Memory B cell (primary cell): ENCODE measurements at regions not wholly inside any gene's neighbourhood (a gene's known extent, or its start where the extent isn't known, plus 50 kb on each side); places are given as distances from the start of the nearest gene placed in this dataset.

ENCODE experiments used
- ATAC-seq: fragments of 150-1000 bp; cut with Tn5 transposase; 2 replicates; pipeline ENCODE4 v1.10.0; 2021; ENCODE audit warnings: low read depth, mild to moderate bottlenecking, moderate library complexity
- DNase-seq, 2 donors: peaks; one replicate each; pipeline ENCODE4 v3.0.0; 2022; ENCODE audit warnings: low spot score in 2 of 2
- H3K27ac Mint-ChIP-seq: one replicate; pipeline ENCODE4 v1.8.0; 2022; ENCODE audit warnings: mild to moderate bottlenecking, moderate library complexity, mixed read lengths
- H3K27me3 Mint-ChIP-seq: one replicate; pipeline ENCODE4 v1.8.0; 2022; ENCODE audit warnings: mixed read lengths
- H3K36me3 Mint-ChIP-seq: one replicate; pipeline ENCODE4 v1.8.0; 2022; ENCODE audit warnings: mild to moderate bottlenecking, mixed read lengths
- H3K4me1 Mint-ChIP-seq: one replicate; pipeline ENCODE4 v1.8.0; 2022; ENCODE audit warnings: mixed read lengths
- H3K4me3 Mint-ChIP-seq: one replicate; pipeline ENCODE4 v1.8.0; 2022; ENCODE audit warnings: mild to moderate bottlenecking, moderate library complexity, mixed read lengths
- H3K9me3 Mint-ChIP-seq: one replicate; pipeline ENCODE4 v1.8.0; 2022; ENCODE audit warnings: mixed read lengths

DNA sequence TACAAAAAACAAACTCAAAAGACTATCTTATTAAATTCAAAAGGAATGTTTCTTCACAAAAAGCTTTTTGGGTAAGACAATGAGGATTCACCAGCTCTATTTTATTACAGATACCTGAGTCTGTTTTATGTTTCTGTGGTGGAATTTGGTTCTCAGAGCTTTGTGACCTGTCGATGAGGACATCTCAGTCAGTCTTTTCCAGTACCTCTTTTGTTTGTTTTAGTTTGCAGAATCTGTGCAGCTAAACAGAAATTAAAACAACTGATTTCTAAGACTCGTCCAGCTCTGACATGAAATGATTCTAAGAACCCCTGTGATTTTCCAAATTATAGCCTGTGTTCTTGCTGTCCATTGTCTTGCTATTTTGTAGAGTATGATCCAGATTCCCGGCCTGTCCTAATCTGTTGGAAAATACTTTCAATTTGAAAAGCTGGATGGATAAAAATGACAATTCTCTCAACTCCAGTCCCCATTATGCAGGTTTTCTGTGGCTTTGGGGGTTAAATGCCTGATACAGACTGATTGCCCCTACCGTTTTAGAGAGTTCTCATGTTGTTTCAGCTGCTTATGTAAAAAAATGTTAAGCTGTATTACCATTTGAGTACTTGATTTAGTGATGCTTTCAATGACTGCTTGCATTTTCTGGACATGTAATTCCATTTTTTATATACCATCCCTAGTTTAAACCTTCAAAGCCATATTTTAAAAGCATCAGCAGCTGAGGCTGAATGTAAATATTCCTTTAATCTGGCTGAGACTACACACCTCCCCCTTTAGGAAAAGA is 94.2 kb upstream of the TAB2 start:
- ATAC-seq = no peak
- Mint-ChIP-seq H3K4me3 (no peak overlapping the region), H3K9me3 (no peaks in the 10 kb centered on the region), H3K36me3 (no peaks in the 10 kb centered on the region), H3K27ac (no peak overlapping the region), H3K4me1 (peaks cover 2% of the 10 kb centered on the region), H3K27me3 (no peaks in the 10 kb centered on the region)
- no peak for DNase-seq

DNA sequence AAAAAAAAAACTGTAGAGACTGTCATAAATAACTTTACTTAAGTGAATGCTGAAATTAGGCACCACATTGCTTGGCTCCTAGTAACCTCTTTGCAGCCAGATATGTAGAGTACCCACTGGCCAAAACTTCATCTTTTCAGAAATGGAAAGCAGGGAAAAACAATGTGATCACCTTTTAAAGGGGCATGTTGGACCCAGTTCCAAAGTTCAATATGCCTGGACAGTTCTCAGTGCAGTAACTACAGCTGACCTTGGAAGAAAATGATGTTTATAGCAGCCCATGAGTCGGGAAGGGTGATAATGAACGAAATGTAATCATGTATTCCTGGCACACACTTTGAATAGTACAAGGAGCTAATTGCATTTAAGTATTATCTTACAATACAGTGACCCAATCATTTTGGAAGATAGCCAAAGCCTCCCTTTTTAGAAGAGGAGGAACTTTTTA is 93.6 kb upstream of the TAB2 start:
- Mint-ChIP-seq H3K27ac (no peak overlapping the region), H3K36me3 (no peaks in the 10 kb centered on the region), H3K4me1 (no peaks in the 10 kb centered on the region), H3K27me3 (no peaks in the 10 kb centered on the region), H3K9me3 (no peaks in the 10 kb centered on the region), H3K4me3 (no peak overlapping the region)
- DNase-seq (no peak), ATAC-seq (no peak)

- no peak for ATAC-seq
- Mint-ChIP-seq H3K4me3 (no peak overlapping the region), H3K4me1 (no peaks in the 10 kb centered on the region), H3K9me3 (no peaks in the 10 kb centered on the region), H3K27me3 (no peaks in the 10 kb centered on the region), H3K36me3 (no peaks in the 10 kb centered on the region), H3K27ac (no peak overlapping the region)
- no peak for DNase-seq
Observed at GRCh38 chr6:149224399-149224798, 93.1 kb upstream of the TAB2 start.

GRCh38 chr6:149225370-149225769 is 92.1 kb upstream of the TAB2 start:
- Mint-ChIP-seq H3K4me3 (no peak overlapping the region), H3K9me3 (no peaks in the 10 kb centered on the region), H3K27ac (no peak overlapping the region), H3K36me3 (no peaks in the 10 kb centered on the region), H3K27me3 (no peaks in the 10 kb centered on the region), H3K4me1 (peaks cover 3% of the 10 kb centered on the region)
- DNase-seq = no peak
- ATAC-seq = no peak

DNA sequence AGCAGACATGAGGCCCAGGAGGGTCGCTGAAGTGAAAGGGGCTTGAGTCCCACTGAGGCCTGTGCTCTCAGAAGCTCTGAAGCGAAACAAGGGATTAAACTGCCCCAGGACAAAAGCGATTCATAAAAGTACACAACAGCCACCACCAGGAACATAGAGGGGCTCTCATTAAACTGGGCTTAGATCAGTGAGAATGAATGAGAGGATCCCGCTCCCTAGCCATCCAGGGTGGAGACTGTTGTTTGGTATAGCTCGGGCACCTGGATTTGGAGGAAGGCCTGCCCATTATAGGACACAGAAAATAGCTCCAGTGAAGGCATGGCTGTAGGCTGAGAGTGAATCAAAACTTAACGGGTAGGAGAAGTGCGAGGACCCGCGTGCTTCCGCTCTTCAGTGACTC is 91.6 kb upstream of the TAB2 start:
- Mint-ChIP-seq H3K27ac (no peak overlapping the region), H3K36me3 (no peaks in the 10 kb centered on the region), H3K27me3 (no peaks in the 10 kb centered on the region), H3K4me3 (no peak overlapping the region), H3K4me1 (peaks cover 9% of the 10 kb centered on the region), H3K9me3 (no peaks in the 10 kb centered on the region)
- ATAC-seq (no peak), DNase-seq (no peak)

DNA sequence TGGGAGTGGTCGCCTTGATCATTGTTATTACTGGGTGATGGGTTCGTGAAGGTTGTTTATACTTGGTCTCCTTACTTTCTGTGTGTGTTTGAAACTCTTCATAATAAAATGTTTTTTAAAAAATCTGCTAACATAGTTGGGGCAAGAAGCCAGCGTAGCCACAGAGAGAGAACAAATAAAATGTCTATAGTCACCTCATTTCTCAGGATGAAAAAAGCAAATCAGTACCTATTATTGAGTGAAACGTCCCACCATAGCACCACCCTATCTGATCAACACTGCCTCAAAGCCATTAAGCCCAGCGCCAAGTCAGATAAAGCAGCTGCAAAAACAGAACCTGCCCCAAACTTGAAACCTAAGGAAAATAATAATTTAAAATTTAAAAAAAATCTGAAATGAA is 89.7 kb upstream of the TAB2 start:
- H3K27me3 Mint-ChIP-seq = no peaks in the 10 kb centered on the region
- no peak overlapping the region for H3K4me3 Mint-ChIP-seq
- ATAC-seq = no peak
- H3K27ac Mint-ChIP-seq = no peak overlapping the region
- H3K9me3 Mint-ChIP-seq = no peaks in the 10 kb centered on the region
- DNase-seq = no peak
- H3K4me1 Mint-ChIP-seq = peaks cover 21% of the 10 kb centered on the region
- H3K36me3 Mint-ChIP-seq = no peaks in the 10 kb centered on the region

DNA sequence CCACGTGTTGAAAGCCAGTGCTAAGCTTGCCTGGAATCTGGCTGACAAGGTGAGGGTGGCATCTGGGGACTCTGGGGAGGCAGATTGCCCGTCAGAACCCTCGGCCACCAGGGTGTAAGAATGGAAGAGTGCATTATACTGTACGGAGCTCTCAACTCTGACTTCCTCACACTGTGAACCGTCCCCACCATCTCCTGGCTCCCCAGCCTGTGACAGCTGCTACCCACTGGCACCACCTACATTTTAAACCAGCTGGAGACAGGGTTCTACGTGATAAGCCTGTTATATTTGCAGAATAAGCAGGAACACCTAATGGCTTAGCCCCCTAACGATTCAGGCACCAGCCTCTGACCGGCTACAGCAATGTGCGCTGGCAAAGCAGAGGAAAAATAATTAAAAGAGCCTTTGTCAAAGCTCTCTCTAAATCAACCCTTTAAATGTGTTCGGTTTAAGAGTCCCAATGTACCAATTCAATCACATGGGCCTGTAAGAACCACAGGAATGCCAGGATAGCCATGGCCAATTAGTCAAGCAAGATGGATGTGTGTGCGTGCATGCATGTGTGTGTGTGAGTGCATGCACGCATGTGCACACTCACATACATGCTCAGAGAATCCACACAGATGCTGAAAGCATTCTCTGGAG is 89.1 kb upstream of the TAB2 start:
- no peaks in the 10 kb centered on the region for H3K27me3 Mint-ChIP-seq
- H3K27ac Mint-ChIP-seq = no peak overlapping the region
- H3K4me1 Mint-ChIP-seq = peaks cover 28% of the 10 kb centered on the region
- H3K36me3 Mint-ChIP-seq = no peaks in the 10 kb centered on the region
- no peak overlapping the region for H3K4me3 Mint-ChIP-seq
- no peak for ATAC-seq
- no peak for DNase-seq
- no peaks in the 10 kb centered on the region for H3K9me3 Mint-ChIP-seq

GRCh38 chr6:149229096-149229495 is 88.4 kb upstream of the TAB2 start:
- ATAC-seq = no peak
- no peak for DNase-seq
- Mint-ChIP-seq H3K27ac (no peak overlapping the region), H3K27me3 (no peaks in the 10 kb centered on the region), H3K4me1 (peaks cover 29% of the 10 kb centered on the region), H3K36me3 (no peaks in the 10 kb centered on the region), H3K4me3 (no peak overlapping the region), H3K9me3 (no peaks in the 10 kb centered on the region)

DNA sequence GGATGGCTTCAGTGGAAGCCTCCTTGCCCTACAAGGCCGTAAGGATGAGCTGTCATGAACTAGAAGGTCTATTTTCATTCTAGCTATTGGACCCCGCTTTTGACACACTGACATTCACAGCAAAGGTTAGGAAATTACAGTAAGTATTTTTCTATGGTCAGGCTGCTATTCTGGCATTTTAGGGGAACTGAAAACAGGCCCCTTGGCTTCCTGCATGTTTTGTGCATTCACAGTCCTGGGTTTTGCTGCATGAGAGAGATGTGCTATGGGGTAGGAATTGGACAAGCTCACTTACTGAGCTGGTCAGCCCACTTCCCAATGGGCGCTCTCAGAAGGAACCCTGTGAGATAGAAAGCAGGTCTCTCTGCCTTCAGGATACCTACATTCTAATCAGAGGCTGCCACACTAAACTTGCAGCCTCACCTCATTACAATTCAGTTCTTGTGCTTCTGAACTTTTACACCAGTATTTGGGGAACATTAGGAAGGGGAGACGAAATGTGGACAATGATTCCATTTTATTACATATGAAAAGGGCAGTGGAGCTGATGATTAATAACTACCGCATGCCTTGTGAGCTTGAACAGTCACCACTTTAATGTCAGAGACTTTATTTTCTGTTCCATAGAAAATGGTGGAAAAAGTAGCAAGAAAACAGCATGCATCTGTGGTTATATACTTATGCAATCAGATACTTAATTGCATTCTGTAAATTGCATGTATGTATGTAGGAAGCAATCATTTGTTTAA is 86.6 kb upstream of the TAB2 start:
- peak overlapping the region; percentile 22 for H3K4me3 Mint-ChIP-seq
- ATAC-seq = peak; percentile 63
- H3K4me1 Mint-ChIP-seq = peaks cover 39% of the 10 kb centered on the region
- no peaks in the 10 kb centered on the region for H3K27me3 Mint-ChIP-seq
- H3K27ac Mint-ChIP-seq = peak overlapping the region; percentile 58
- no peaks in the 10 kb centered on the region for H3K9me3 Mint-ChIP-seq
- no peak for DNase-seq
- no peaks in the 10 kb centered on the region for H3K36me3 Mint-ChIP-seq

- no peaks in the 10 kb centered on the region for H3K27me3 Mint-ChIP-seq
- ATAC-seq = no peak
- no peak for DNase-seq
- H3K4me1 Mint-ChIP-seq = peaks cover 39% of the 10 kb centered on the region
- H3K36me3 Mint-ChIP-seq = no peaks in the 10 kb centered on the region
- H3K4me3 Mint-ChIP-seq = no peak overlapping the region
- H3K27ac Mint-ChIP-seq = peak overlapping the region; percentile 28
- H3K9me3 Mint-ChIP-seq = no peaks in the 10 kb centered on the region
Observed at GRCh38 chr6:149231778-149232177, 85.7 kb upstream of the TAB2 start.

GRCh38 chr6:149233056-149233715 is 84.3 kb upstream of the TAB2 start:
- Mint-ChIP-seq H3K27ac (no peak overlapping the region), H3K4me3 (no peak overlapping the region), H3K27me3 (no peaks in the 10 kb centered on the region), H3K36me3 (no peaks in the 10 kb centered on the region), H3K9me3 (no peaks in the 10 kb centered on the region), H3K4me1 (peaks cover 39% of the 10 kb centered on the region)
- DNase-seq (no peak), ATAC-seq (no peak)

GRCh38 chr6:149234051-149234962 is 83.2 kb upstream of the TAB2 start:
- no peaks in the 10 kb centered on the region for H3K27me3 Mint-ChIP-seq
- no peak for DNase-seq
- peaks cover 2% of the 10 kb centered on the region for H3K36me3 Mint-ChIP-seq
- no peak overlapping the region for H3K27ac Mint-ChIP-seq
- H3K4me3 Mint-ChIP-seq = no peak overlapping the region
- no peaks in the 10 kb centered on the region for H3K9me3 Mint-ChIP-seq
- no peak for ATAC-seq
- peaks cover 39% of the 10 kb centered on the region for H3K4me1 Mint-ChIP-seq

GRCh38 chr6:149235130-149235561 is 82.4 kb upstream of the TAB2 start:
- H3K4me3 Mint-ChIP-seq = peak overlapping the region; percentile 67
- peaks cover 38% of the 10 kb centered on the region for H3K4me1 Mint-ChIP-seq
- ATAC-seq (peak; percentile 94), DNase-seq (peak in 1 of 2 donors; percentile 22)
- H3K36me3 Mint-ChIP-seq = peaks cover 2% of the 10 kb centered on the region
- no peaks in the 10 kb centered on the region for H3K9me3 Mint-ChIP-seq
- H3K27ac Mint-ChIP-seq = peak overlapping the region; percentile 54
- H3K27me3 Mint-ChIP-seq = no peaks in the 10 kb centered on the region
